KG1 (cell line): ENCODE measurements at regions not wholly inside any gene's neighbourhood (a gene's known extent, or its start where the extent isn't known, plus 50 kb on each side); places are given as distances from the start of the nearest gene placed in this dataset.

Source experiments
- DNase-seq: peaks from one replicate; lab custom pipeline; 2025; lab: John Stamatoyannopoulos, UW

- no peak for DNase-seq
Observed at GRCh38 chr1:224486801-224487583, 52.4 kb upstream of the WDR26 start.

GRCh38 chr1:224488806-224489499, 54.4 kb upstream of the WDR26 start:
- DNase-seq, result no peak

GRCh38 chr1:224489534-224490365, 55.2 kb upstream of the WDR26 start:
- no peak for DNase-seq

- no peak for DNase-seq
Observed at GRCh38 chr1:224490549-224491537, 56.2 kb upstream of the WDR26 start.

GRCh38 chr1:224492015-224492414, 57.4 kb upstream of the WDR26 start:
- DNase-seq, result no peak

GRCh38 chr1:224492632-224493031, 58.0 kb upstream of the WDR26 start:
- no peak for DNase-seq

- DNase-seq, result no peak
Observed at GRCh38 chr1:224493269-224493668, 58.7 kb upstream of the WDR26 start.

- no peak for DNase-seq
Observed at GRCh38 chr1:224494343-224494742, 59.7 kb upstream of the WDR26 start.

GRCh38 chr1:224495866-224496265, 61.3 kb upstream of the WDR26 start:
- DNase-seq, result no peak

- DNase-seq, result no peak
Observed at GRCh38 chr1:224496826-224497225, 62.2 kb upstream of the WDR26 start.

- DNase-seq, result peak; percentile 72
Observed at GRCh38 chr1:224497714-224498573, 63.3 kb upstream of the WDR26 start.

GRCh38 chr1:224498574-224499170, 64.1 kb upstream of the WDR26 start:
- DNase-seq, result no peak

GRCh38 chr1:224499204-224499603, 64.6 kb upstream of the WDR26 start:
- no peak for DNase-seq

GRCh38 chr1:224500796-224501195, 66.2 kb upstream of the WDR26 start:
- no peak for DNase-seq

- no peak for DNase-seq
Observed at GRCh38 chr1:224501836-224502235, 67.2 kb upstream of the WDR26 start.

GRCh38 chr1:224502459-224503160, 68.0 kb upstream of the WDR26 start:
- DNase-seq, result no peak

- peak; percentile 91 for DNase-seq
Observed at GRCh38 chr1:224503161-224504118, 68.8 kb upstream of the WDR26 start.
